ENCODE measurements at regions not wholly inside any gene's neighbourhood (a gene's known extent, or its start where the extent isn't known, plus 50 kb on each side); places are given as distances from the start of the nearest gene placed in this dataset.
A peak's percentile ranks its signal among the peaks of the same experiment; 100 is the strongest.

DNA sequence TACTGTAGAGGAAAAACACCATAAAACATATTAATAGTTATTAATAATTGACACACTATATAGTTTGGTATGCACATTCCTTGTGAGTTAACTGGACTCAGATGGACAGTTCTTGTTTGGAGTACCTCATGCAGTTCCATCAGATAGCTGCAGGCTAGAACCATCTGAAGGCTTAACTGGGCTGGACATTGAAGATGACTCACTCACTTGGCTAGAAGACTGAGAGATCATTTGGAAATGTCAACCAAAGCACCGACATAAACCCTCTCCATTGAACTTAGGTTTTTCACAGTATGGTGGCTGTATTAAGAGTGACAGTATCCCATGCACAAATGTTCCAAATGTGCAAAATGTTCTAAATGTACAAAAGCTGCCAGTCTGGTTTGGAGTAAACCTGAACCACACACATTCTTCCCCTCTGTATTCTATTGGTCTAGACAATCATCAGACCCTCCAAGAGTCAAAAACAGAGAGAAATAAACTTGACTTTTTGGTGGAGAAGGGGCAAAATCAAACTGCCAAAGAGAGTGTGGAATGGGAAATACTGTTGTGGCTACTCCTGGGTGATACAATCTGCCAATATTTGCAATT lies 708.4 kb downstream of the KCNT2 start:
- peak; percentile 79 for DNase-seq (ENCODE audit: unreplicated experiment)
- peaks cover 22% of the 10 kb centered on the region for H3K4me1 Mint-ChIP-seq (ENCODE audit: insufficient read depth, unreplicated experiment)

DNA sequence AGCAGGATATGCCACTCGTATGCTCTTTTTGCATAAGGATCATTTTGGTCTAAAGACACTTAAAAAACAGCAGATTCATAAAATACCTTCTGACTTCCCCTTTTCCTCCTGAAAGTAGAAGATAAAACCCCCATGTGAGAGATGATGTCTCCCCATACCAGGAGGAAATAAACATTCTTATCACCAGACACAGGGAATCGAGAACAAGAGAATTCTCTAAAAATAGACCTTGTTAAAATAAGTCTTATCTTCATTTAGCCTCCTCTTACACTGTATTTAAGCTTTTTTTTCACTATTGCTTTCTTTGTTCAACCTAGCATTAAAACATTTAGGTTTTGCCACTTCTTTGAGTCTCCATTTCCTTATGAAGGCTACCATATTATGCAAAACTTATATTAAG lies 709.3 kb downstream of the KCNT2 start:
- ChIA-PET POLR2A (interaction anchor here (0.8 to 2.9 kb wide), 5 partner anchors 10 to 97 kb away, joined by 3 to 9 read pairs (median 4); no protein-coding TSS in a partner anchor), CTCF (interaction anchor here (1.6 to 2.2 kb wide), 3 partner anchors 11 to 15 kb away, joined by 4 to 5 read pairs (median 4); no protein-coding TSS in a partner anchor)
- no peaks in the 10 kb centered on the region for H3K27me3 Mint-ChIP-seq (ENCODE audit: insufficient read depth, unreplicated experiment)
- H3K9me3 Mint-ChIP-seq (ENCODE audit: unreplicated experiment): no peaks in the 10 kb centered on the region
- TF ChIP-seq, protein P1, sequence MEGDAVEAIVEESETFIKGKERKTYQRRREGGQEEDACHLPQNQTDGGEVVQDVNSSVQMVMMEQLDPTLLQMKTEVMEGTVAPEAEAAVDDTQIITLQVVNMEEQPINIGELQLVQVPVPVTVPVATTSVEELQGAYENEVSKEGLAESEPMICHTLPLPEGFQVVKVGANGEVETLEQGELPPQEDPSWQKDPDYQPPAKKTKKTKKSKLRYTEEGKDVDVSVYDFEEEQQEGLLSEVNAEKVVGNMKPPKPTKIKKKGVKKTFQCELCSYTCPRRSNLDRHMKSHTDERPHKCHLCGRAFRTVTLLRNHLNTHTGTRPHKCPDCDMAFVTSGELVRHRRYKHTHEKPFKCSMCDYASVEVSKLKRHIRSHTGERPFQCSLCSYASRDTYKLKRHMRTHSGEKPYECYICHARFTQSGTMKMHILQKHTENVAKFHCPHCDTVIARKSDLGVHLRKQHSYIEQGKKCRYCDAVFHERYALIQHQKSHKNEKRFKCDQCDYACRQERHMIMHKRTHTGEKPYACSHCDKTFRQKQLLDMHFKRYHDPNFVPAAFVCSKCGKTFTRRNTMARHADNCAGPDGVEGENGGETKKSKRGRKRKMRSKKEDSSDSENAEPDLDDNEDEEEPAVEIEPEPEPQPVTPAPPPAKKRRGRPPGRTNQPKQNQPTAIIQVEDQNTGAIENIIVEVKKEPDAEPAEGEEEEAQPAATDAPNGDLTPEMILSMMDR (IDR thresholded peaks at IDR 0.05; ENCODE audit: unreplicated experiment): no peak
- H3K36me3 Mint-ChIP-seq (ENCODE audit: insufficient read depth, unreplicated experiment): no peaks in the 10 kb centered on the region
- H3K27ac Mint-ChIP-seq (ENCODE audit: low read depth, unreplicated experiment): peak overlapping the region; percentile 59
- DNase-seq (ENCODE audit: unreplicated experiment): no peak
- H3K4me1 Mint-ChIP-seq (ENCODE audit: insufficient read depth, unreplicated experiment): peaks cover 31% of the 10 kb centered on the region
- no peak overlapping the region for H3K4me3 Mint-ChIP-seq (ENCODE audit: unreplicated experiment)
- intact Hi-C loops (cut with micrococcal nuclease): no loop called here
- no TSS peak for BruUV-seq (replicated peaks)

More for the DNA sequence above, 708.4 kb downstream of the KCNT2 start:
- intact Hi-C loops (cut with micrococcal nuclease): no loop called here
- POLR2A ChIA-PET: interaction anchor here (0.5 to 2.9 kb wide), 5 partner anchors 9 to 314 kb away, joined by 3 to 9 read pairs (median 3); no protein-coding TSS in a partner anchor
- Mint-ChIP-seq H3K27me3 (ENCODE audit: insufficient read depth, unreplicated experiment) (no peaks in the 10 kb centered on the region), H3K36me3 (ENCODE audit: insufficient read depth, unreplicated experiment) (no peaks in the 10 kb centered on the region), H3K9me3 (ENCODE audit: unreplicated experiment) (no peaks in the 10 kb centered on the region), H3K4me3 (ENCODE audit: unreplicated experiment) (no peak overlapping the region), H3K27ac (ENCODE audit: low read depth, unreplicated experiment) (peak overlapping the region; percentile 59)
- TF ChIP-seq, protein P1 (IDR thresholded peaks at IDR 0.05; ENCODE audit: unreplicated experiment): no peak
- no TSS peak for BruUV-seq (replicated peaks)
- CTCF ChIA-PET: interaction anchor here (1.0 to 1.7 kb wide), 2 partner anchors 13 to 16 kb away, joined by 3 to 4 read pairs; no protein-coding TSS in a partner anchor

DNA sequence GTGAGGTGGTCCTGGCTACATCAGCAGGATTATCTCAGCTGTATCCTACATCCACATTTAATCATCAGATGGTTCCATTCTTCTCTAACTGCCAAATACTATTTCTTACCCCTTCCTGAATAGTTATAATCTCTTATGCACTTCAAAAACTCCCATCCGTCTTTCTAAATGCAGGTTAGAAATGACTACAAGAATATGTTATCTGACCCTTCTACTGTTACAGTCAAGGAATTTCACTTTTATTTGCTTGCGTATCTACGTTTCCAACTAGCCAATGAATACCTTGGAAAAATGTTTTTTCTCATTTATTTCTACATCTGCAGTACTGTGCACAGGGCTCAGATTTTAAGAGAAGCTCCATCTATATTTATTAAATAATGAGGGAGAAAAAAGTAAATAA lies 709.9 kb downstream of the KCNT2 start:
- no peaks in the 10 kb centered on the region for H3K9me3 Mint-ChIP-seq (ENCODE audit: unreplicated experiment)
- ChIA-PET POLR2A (interaction anchor here (0.5 to 2.9 kb wide), 4 partner anchors 11 to 593 kb away, joined by 4 to 9 read pairs (median 4); no protein-coding TSS in a partner anchor), CTCF (interaction anchor here (0.7 to 2.2 kb wide), 5 partner anchors 11 to 419 kb away, joined by 3 to 5 read pairs (median 4); no protein-coding TSS in a partner anchor)
- no peak overlapping the region for H3K4me3 Mint-ChIP-seq (ENCODE audit: unreplicated experiment)
- TF ChIP-seq, protein P1 (IDR thresholded peaks at IDR 0.05; ENCODE audit: unreplicated experiment): no peak
- H3K27ac Mint-ChIP-seq (ENCODE audit: low read depth, unreplicated experiment): no peak overlapping the region
- peaks cover 36% of the 10 kb centered on the region for H3K4me1 Mint-ChIP-seq (ENCODE audit: insufficient read depth, unreplicated experiment)
- BruUV-seq (replicated peaks): no TSS peak
- DNase-seq (ENCODE audit: unreplicated experiment): no peak
- H3K27me3 Mint-ChIP-seq (ENCODE audit: insufficient read depth, unreplicated experiment): no peaks in the 10 kb centered on the region
- intact Hi-C loops (cut with micrococcal nuclease): no loop called here
- H3K36me3 Mint-ChIP-seq (ENCODE audit: insufficient read depth, unreplicated experiment): no peaks in the 10 kb centered on the region

DNA sequence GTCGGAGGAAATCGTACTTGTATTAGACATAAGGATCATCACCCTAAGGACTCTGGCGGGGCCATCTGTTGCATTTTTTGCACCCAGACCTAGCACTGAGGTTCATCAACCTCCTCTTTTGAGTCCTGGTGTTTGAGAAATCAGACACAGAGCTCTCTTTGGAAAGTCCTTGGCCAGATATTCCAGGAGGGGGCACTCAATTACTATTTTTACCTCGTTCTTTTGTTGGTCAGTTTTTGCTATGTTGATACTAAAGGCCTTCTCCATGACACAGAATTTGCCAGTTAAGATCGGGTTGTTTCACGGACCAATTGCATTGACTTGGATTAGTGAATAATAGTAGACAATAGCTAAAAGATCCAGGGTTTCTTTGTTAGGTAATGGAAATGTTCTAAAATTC lies 711.2 kb downstream of the KCNT2 start:
- no peak overlapping the region for H3K27ac Mint-ChIP-seq (ENCODE audit: low read depth, unreplicated experiment)
- no peaks in the 10 kb centered on the region for H3K9me3 Mint-ChIP-seq (ENCODE audit: unreplicated experiment)
- intact Hi-C loops (cut with micrococcal nuclease): loop anchor here (1.0 kb wide), 1 partner anchor 412 kb away; no protein-coding TSS in a partner anchor
- BruUV-seq (replicated peaks): no TSS peak
- H3K4me3 Mint-ChIP-seq (ENCODE audit: unreplicated experiment): no peak overlapping the region
- peak; percentile 31 for DNase-seq (ENCODE audit: unreplicated experiment)
- POLR2A ChIA-PET: no interaction called here
- TF ChIP-seq, protein P1 (IDR thresholded peaks at IDR 0.05; ENCODE audit: unreplicated experiment): no peak
- no peaks in the 10 kb centered on the region for H3K36me3 Mint-ChIP-seq (ENCODE audit: insufficient read depth, unreplicated experiment)
- peaks cover 36% of the 10 kb centered on the region for H3K4me1 Mint-ChIP-seq (ENCODE audit: insufficient read depth, unreplicated experiment)
- CTCF ChIA-PET: interaction anchor here (1.0 to 2.2 kb wide), 3 partner anchors 10 to 43 kb away, joined by 3 to 5 read pairs (median 3); no protein-coding TSS in a partner anchor
- H3K27me3 Mint-ChIP-seq (ENCODE audit: insufficient read depth, unreplicated experiment): no peaks in the 10 kb centered on the region
